ENCODE measurements at regions not wholly inside any gene's neighbourhood (a gene's known extent, or its start where the extent isn't known, plus 50 kb on each side); places are given as distances from the start of the nearest gene placed in this dataset.
"Not testable (repeated sequence)": the region's sequence is repeated elsewhere in the genome, so short reads cannot be mapped to it uniquely, and the experiment has no call there.

GRCh38 chr10:123221418-123221817 is 67.2 kb downstream of the BUB3 start:
- DNase-seq (ENCODE audit: low read depth, low spot score), result no peak

GRCh38 chr10:123222832-123223231 is 68.6 kb downstream of the BUB3 start:
- DNase-seq (ENCODE audit: low read depth, low spot score), result no peak

- no peak for DNase-seq (ENCODE audit: low read depth, low spot score)
These were observed 73.5 kb downstream of the BUB3 start for GRCh38 chr10:123227706-123228105.

- no peak for DNase-seq (ENCODE audit: low read depth, low spot score)
These were observed 75.9 kb downstream of the BUB3 start for GRCh38 chr10:123229927-123230630.

- DNase-seq (ENCODE audit: low read depth, low spot score), result not testable (repeated sequence)
These were observed 78.7 kb downstream of the BUB3 start for GRCh38 chr10:123232879-123233278.

- not testable (repeated sequence) for DNase-seq (ENCODE audit: low read depth, low spot score)
These were observed 80.8 kb downstream of the BUB3 start for GRCh38 chr10:123235014-123235413.

- DNase-seq (ENCODE audit: low read depth, low spot score), result no peak
These were observed 81.9 kb downstream of the BUB3 start for GRCh38 chr10:123236126-123236525.

GRCh38 chr10:123240250-123240649 is 86.0 kb downstream of the BUB3 start:
- DNase-seq (ENCODE audit: low read depth, low spot score), result no peak

- no peak for DNase-seq (ENCODE audit: low read depth, low spot score)
These were observed 86.6 kb downstream of the BUB3 start for GRCh38 chr10:123240776-123241175.

- DNase-seq (ENCODE audit: low read depth, low spot score), result no peak
These were observed 87.4 kb downstream of the BUB3 start for GRCh38 chr10:123241391-123242141.

GRCh38 chr10:123244747-123245146 is 90.5 kb downstream of the BUB3 start:
- no peak for DNase-seq (ENCODE audit: low read depth, low spot score)

GRCh38 chr10:123245264-123245663 is 91.1 kb downstream of the BUB3 start:
- no peak for DNase-seq (ENCODE audit: low read depth, low spot score)

GRCh38 chr10:123249894-123250293 is 95.7 kb downstream of the BUB3 start:
- no peak for DNase-seq (ENCODE audit: low read depth, low spot score)

- DNase-seq (ENCODE audit: low read depth, low spot score), result no peak
These were observed 96.4 kb downstream of the BUB3 start for GRCh38 chr10:123250640-123251039.

GRCh38 chr10:123252779-123253178 is 98.6 kb downstream of the BUB3 start:
- no peak for DNase-seq (ENCODE audit: low read depth, low spot score)

- not testable (repeated sequence) for DNase-seq (ENCODE audit: low read depth, low spot score)
These were observed 100.1 kb downstream of the BUB3 start for GRCh38 chr10:123254343-123254742.

- no peak for DNase-seq (ENCODE audit: low read depth, low spot score)
These were observed 103.8 kb downstream of the BUB3 start for GRCh38 chr10:123257904-123258456.

- no peak for DNase-seq (ENCODE audit: low read depth, low spot score)
These were observed 104.9 kb downstream of the BUB3 start for GRCh38 chr10:123259081-123259480.

GRCh38 chr10:123259791-123260190 is 105.6 kb downstream of the BUB3 start:
- DNase-seq (ENCODE audit: low read depth, low spot score), result no peak

GRCh38 chr10:123262456-123262855 is 108.3 kb downstream of the BUB3 start:
- no peak for DNase-seq (ENCODE audit: low read depth, low spot score)

- DNase-seq (ENCODE audit: low read depth, low spot score), result no peak
These were observed 112.8 kb downstream of the BUB3 start for GRCh38 chr10:123266971-123267370.

- DNase-seq (ENCODE audit: low read depth, low spot score), result no peak
These were observed 114.9 kb downstream of the BUB3 start for GRCh38 chr10:123269017-123269552.

Measured in pulmonary artery endothelial cell (primary cell).